ENCODE measurements at regions not wholly inside any gene's neighbourhood (a gene's known extent, or its start where the extent isn't known, plus 50 kb on each side); places are given as distances from the start of the nearest gene placed in this dataset.

- no peak overlapping the region for H3K4me3 ChIP-seq (replicated peaks; ENCODE audit: insufficient read depth, low read length)
- H3K27ac ChIP-seq (replicated peaks): no peak overlapping the region
- peak; percentile 22; the same call in 1 of the 2 replicates for TF ChIP-seq SPI1 (IDR thresholded peaks at IDR 0.05; ENCODE audit: borderline replicate concordance, low read depth)
- no peak for TF ChIP-seq REST (IDR thresholded peaks at IDR 0.05; ENCODE audit: insufficient replicate concordance, low read depth)
- no peak for TF ChIP-seq POLR2AphosphoS5 (IDR thresholded peaks at IDR 0.05; ENCODE audit: low read depth)
- no peak for TF ChIP-seq GABPA (IDR thresholded peaks at IDR 0.05; ENCODE audit: low read depth)
- TF ChIP-seq CTCF (IDR thresholded peaks at IDR 0.05; ENCODE audit: insufficient read depth, low read length): no peak
Observed at GRCh38 chr17:15886804-15887203, 58.1 kb upstream of the ADORA2B start.

GRCh38 chr17:15888436-15888835 is 56.5 kb upstream of the ADORA2B start:
- TF ChIP-seq SPI1 (IDR thresholded peaks at IDR 0.05; ENCODE audit: borderline replicate concordance, low read depth) (no peak), REST (IDR thresholded peaks at IDR 0.05; ENCODE audit: insufficient replicate concordance, low read depth) (no peak), CTCF (IDR thresholded peaks at IDR 0.05; ENCODE audit: insufficient read depth, low read length) (no peak), GABPA (IDR thresholded peaks at IDR 0.05; ENCODE audit: low read depth) (no peak), POLR2AphosphoS5 (IDR thresholded peaks at IDR 0.05; ENCODE audit: low read depth) (no peak)
- Histone ChIP-seq H3K27ac (replicated peaks) (no peak overlapping the region), H3K4me3 (replicated peaks; ENCODE audit: insufficient read depth, low read length) (no peak overlapping the region), H3K27me3 (ENCODE audit: insufficient read depth, poor library complexity, severe bottlenecking) (no peaks in the 10 kb centered on the region)
- no peak for DNase-seq (ENCODE audit: low read depth in 1 of 2, low spot score in 1 of 2)

More at GRCh38 chr17:15886804-15887203, 58.1 kb upstream of the ADORA2B start:
- DNase-seq (ENCODE audit: low read depth in 1 of 2, low spot score in 1 of 2): peak in 1 of 2 experiments; percentile 21
- no peaks in the 10 kb centered on the region for H3K27me3 ChIP-seq (ENCODE audit: insufficient read depth, poor library complexity, severe bottlenecking)

- Histone ChIP-seq H3K27ac (replicated peaks) (no peak overlapping the region), H3K27me3 (ENCODE audit: insufficient read depth, poor library complexity, severe bottlenecking) (no peaks in the 10 kb centered on the region), H3K4me3 (replicated peaks; ENCODE audit: insufficient read depth, low read length) (no peak overlapping the region)
- DNase-seq (ENCODE audit: low read depth in 1 of 2, low spot score in 1 of 2): no peak
- TF ChIP-seq REST (IDR thresholded peaks at IDR 0.05; ENCODE audit: insufficient replicate concordance, low read depth): no peak
Observed at GRCh38 chr17:15890279-15890892, 54.5 kb upstream of the ADORA2B start.
